HG03045 (cell line): ENCODE measurements at regions not wholly inside any gene's neighbourhood (a gene's known extent, or its start where the extent isn't known, plus 50 kb on each side); places are given as distances from the start of the nearest gene placed in this dataset.

ENCODE experiments used
- ATAC-seq: cut with Tn5 transposase; IDR thresholded peaks from one replicate; pipeline ENCODE4 v1.9.1; 2021; ENCODE audit warnings: mild to moderate bottlenecking, moderate library complexity; ENCODE audit not compliant: unreplicated experiment

DNA sequence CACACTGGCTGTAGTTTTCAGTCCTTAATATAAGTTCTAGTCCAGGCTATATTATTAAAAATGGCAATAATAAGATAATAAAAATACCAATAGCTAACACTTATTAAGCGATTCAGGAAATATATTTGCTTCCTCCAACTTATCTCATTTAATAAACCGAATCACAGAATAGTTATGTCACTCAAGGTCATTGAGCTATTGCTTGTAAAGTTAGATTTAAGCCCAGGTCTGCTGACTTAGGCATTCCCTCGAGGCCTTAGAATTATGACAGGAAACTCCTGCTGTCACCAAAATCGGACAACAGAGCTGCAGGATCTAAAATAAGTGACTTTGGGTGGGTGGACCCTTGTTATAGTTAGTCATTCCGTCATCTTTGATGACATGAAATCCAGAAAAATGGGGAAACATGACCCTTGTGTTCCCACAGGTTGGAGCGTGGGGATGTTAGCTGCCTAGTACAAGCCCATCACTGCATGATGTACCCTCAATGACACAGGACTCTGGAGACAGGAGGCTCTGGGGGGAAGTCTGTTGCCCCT is 181.3 kb upstream of the PHYHIPL start:
- no peak for ATAC-seq

DNA sequence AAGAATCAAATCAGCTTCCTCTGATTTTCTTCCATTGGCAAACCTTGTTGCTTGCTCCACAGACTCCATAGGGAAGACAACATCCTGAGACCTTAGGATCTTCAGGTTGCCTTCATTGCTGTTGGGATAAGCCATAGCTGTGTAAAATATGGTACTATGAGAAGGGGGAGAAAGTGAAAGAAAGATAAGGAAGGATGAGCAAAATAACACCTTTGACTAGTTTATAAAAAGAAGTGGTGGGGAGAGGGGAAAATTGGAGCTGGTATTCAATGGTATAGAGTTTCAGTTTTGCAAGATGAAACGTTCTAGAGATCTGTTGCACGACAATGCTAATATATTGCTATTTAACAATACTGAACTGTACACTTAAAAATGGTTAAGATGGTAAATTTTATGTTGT is 180.4 kb upstream of the PHYHIPL start:
- ATAC-seq = no peak

DNA sequence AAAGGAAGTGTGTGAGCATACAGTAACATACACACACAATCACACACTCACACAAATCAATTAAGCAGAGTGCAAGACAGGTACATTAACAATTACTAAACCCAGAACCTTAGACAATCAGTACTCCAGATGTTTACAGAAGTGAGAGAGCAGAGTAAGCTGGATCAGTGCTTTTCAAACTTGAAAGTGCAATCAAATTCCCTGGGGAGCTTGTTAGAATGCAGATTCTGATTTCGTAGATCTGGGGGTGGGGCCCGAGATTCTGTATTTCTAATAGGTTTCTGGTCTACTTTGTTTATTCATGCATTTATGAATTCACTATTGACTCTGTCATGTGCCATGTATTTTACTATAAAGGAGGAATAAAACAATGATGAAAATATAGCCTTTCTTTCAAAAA is 179.6 kb upstream of the PHYHIPL start:
- ATAC-seq = no peak

DNA sequence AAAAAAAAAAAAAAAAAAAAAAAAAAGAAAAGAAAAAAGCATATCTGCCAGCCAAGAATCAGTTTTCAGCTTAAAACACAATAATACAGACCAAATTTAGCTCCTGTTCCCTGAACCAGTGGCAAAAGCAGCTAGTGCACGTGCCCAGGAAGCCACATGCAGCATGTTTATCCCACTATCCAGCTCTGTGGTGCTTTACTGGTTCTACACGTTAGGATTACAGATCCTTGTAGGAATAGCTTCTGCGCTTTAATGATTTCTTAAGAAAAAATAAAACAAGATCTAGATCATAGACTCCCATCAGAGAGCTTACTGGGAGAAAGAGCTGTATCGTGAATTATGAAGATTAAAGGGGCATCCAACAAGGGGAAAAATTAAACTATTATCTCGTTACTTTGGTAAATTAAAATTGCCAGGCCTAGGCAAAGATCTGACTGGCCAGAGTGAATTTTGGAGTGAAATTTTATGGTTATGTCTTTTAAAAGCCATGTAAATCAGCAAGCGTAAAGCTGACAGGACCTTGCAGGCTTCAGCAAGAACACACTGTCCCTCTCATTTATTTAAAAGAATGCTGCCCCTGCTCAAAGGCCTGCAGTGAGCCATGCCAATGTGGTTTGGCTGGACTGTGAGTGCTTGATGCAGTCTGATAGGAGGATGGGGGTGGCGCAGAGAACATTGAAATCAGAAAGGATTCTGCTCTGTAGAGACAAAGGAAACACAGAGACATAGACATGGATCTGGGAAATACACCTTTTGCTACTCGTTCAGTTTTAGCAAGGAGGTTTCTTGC is 177.3 kb upstream of the PHYHIPL start:
- ATAC-seq = no peak

DNA sequence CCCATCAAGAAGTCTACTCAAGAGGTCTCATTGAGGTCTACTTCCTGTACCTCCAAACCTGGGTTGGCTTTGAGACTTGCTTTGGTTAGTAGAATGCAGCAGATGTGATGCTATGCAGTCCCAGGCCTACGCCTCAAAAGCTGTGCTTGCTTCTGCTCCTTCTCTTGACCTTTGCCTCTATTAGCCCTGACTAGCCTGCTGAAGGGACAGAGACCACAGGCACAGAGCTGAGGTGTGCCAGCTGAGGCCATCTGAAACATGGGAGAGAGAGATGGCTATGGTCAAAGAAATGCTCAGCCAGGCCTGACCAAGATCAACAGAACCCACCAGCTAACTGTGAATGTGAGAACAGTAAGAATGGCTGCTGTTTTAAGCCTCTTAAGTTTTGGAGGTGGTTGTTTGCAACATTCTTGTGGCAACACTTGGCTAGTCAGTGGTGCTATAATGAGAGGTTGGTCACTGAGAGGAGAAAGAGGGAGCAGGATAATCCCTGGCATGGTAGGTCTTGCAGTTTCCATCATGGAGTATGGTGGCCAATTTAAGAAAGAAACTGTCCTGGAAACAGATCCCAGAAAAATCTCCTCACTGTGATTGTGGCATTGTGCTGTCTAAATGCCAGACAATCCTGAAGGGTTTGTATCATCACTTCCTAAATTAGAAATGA is 176.1 kb upstream of the PHYHIPL start:
- ATAC-seq = no peak

DNA sequence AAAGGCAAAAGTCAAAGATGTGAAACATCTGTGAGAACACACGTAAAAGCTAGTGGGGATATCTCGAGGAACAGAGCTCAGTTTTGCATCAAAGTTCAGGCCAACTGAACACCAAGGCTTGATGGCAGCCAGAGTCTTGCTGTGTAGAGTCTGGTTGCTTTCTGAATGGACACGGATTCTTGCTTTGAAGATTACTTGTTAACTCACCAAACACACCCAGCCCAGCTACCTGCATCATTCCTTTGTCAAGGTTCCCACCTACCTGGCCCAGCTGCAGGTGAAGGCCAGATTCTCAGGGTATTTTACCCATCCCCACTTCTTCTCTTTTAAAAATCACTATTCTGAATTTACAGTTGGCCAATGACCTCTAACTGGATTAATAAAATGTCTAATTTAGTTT is 174.4 kb upstream of the PHYHIPL start:
- no peak for ATAC-seq

DNA sequence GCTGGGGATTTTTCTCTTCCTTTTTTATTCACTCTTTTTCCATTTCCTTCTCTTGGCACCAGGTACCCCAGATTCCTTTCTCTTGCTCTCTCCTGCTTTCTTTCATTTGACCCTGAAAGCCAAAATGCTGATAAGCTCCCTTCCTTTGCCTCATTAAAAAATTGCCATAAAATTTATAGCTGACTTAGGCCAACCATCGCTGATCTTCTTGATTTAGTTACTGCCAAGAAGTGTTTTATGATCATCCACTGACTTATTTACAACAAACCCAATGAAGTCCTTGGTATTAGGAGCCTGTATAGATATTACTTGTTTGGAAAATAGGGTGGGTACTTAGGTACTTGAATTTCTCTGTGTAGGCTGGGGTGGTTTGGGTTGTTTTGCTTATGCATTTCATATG is 173.2 kb upstream of the PHYHIPL start:
- ATAC-seq = no peak

DNA sequence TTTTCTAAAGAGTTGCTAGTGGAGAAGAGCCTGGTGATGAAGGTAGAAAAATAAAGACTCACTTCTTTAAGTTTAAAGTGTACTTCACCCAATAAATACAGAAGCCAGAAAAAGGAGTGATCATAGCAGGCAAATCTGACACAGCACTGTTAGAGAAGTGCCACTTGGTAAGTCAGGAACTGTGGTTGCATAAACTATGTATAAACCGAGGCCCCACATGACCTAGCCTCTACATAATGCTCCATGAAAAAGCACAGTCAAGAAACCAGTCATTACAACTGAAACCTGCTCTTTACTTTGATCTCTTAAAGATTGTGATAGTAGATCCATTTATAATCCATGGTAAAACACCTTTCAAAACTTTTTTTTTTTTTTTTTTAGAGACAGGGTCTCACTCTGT is 172.1 kb upstream of the PHYHIPL start:
- no peak for ATAC-seq

DNA sequence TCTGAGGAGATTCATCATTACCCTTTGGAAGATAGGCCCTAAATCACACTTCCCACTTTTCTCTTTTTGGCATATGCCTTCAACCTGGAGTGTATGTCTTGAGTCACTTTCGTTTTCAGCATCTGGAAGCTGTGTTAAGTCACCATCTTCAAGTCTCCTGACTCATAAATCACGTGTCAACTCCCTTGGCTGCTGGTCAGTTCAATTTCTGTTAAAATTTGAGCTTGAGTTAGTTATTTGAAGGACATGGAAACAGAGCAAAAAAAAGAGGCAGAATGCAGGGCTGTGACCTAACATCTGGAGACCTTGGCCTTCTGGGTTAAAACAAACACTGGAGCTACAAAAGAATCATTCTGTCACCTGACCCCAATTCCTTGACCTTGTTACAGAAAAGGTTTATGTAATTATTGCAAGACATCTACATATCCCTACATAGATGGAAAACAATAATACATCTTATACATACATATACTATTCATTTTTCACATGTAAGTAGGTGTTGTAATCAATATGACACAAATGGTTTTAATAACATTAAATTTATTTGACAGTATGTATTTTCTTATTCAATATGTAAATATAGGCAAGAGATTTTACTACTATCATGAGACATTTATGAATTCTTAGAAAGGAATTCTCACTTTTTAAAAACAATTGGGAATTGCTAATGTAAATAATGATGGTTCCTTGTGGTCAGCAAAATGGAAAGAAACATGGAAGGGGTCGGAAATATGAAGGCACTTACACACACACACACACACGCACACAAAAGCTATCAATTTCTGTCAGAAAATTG is 169.7 kb upstream of the PHYHIPL start:
- no peak for ATAC-seq

DNA sequence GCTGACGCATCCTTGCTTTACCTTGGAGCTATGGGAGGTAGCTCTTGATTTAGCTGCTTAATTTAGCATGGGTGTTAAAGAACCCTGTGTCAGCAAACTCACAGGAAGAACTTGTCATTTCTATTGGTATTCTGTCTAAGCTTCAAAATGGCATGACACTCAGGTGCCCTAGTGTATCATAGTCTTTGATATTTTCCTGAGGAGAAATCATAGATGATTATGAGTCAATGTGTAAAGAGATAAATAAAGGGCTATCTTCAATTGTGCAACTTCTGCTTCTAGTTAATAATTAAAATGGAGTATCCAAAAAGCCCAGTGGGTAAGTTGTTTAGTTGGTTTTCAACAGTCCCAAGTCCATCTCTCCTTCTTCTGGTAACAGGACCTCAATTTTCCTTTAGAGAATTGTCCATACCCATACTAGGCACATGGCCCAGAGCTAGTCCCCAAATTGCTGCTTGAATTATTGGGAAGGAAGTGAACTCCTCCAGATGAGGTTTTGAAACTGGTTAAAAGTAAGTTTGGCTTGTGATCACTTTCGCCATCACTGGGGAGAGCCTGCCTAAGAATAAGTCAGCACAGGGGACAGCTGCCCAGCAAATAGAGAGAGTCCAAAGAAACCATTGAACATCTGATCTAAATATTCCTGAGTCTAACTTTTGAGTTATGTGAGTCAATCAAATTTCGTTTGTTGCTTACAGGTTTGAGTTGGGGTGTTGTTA is 169.0 kb upstream of the PHYHIPL start:
- ATAC-seq = no peak

DNA sequence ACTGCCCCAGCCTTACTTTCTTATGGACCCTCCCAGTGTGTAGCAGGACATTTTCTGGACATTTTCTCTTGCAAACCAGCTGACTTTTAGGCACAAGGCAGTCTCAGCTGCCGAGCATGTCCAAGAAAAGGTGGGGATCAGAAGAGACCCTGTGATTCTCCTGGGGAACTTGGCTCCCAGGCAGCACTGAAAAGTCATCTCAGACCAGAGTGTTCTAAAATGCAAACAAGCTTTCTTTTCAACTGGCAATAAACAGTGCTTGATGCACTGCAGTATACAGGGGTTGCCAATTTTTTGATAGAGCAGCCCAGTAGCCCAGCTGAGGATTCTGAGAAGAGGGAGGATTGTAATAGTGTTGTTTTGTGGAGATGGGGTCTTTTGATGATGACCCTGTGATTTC is 168.0 kb upstream of the PHYHIPL start:
- no peak for ATAC-seq

DNA sequence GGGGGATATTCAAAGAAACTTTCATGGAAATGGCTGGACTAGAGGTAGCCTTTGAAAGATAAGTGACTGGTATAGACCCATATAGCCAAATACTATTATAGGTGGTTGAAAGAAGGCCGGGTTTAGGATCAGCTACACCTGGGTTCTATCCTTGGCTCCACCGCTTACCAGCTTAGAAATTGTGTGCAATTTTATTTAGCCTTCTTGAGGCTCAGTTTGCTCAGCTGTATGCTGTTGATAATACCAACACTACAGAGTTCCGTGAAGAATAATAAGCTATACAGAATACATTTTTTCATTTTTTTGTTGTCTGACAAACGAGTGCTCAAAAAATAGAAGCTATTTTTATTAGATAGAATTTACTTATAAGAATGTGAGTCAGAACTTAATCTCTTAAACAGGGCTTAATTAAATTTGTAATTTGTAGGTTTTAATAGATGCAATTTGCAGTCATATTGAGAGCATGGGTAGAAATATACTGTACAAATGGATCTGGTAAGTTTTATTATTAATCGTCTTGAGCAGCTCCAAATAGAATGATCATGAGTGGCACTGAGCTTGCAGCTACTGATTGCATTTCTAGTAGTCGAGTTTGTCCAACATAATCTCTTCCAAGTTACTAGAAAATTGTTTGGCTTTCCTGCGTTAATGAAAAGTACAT is 164.3 kb upstream of the PHYHIPL start:
- no peak for ATAC-seq

DNA sequence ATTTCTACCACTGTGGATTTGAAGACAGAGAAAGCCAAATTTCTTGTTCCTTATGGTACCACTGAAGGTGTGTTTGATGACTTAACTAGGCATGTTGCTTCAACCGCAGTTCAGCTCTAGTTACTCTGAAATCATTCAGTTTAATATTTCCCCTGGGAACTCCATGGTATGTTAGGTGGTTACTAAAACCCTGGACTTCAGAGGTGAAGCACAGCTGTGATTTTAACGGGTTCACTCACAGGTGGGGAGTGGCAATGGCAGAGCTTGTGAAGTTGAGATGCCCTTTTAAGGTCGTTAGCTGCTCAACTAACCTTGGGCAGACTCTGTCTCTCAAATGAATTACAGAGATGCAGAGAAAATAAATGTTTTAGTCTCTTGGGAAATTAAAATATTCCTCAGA is 163.6 kb upstream of the PHYHIPL start:
- ATAC-seq = no peak

DNA sequence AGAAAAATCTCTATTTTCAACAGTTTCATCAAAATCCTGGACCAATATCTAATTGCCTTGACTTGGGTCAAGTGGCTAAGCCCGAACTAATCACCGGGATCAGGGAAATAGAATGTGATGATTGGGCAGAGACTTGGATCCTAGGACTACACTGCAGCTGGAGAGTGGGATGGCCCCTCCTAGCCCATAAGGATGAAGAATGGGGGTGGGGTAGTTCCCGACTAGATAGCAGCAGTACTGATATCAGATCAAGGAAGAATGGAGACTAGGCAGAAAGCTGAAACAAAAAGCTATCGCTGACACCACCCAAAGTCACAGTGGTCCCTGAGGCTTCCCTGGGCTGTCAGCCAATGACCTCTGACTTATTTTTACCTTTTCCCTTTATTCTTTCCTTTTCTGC is 160.4 kb upstream of the PHYHIPL start:
- no peak for ATAC-seq

DNA sequence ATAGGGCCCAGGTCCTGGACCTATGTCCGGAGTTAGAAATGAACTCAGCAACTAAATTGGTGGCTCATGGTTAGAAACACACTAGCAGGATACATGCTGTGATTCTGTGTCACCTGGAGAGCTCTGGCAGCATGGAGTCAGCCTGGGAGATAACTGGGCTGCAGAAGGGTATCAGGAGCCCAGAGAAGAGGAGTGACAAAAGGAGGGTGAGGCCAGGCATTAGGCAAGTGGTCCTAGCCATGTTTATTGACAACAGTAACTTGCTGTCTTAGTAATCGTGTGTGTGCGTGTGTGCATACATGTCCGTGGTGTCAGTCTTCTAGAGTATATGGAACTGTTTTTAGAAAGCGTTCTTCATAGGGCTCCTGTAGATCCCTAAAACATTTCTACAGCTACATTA is 157.5 kb upstream of the PHYHIPL start:
- ATAC-seq = no peak

DNA sequence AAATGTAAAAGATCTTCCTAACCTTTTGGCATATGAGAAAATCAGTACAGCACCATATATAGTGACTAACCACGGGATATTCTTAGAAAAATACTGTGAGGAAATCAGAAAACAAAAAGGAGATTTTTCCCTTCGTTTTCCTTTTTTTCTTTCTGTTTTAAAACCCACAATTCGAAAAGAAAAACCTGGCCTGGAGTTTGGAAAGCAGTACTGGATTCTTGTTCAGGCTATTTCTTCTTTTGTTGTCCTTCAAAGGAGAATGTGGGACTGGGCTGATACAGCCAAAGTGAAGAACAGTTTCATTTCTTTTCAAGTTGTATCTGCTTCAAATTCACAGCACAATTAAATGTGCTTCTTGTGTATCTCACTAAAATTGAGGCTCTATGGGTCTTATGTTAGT is 156.8 kb upstream of the PHYHIPL start:
- ATAC-seq = no peak

DNA sequence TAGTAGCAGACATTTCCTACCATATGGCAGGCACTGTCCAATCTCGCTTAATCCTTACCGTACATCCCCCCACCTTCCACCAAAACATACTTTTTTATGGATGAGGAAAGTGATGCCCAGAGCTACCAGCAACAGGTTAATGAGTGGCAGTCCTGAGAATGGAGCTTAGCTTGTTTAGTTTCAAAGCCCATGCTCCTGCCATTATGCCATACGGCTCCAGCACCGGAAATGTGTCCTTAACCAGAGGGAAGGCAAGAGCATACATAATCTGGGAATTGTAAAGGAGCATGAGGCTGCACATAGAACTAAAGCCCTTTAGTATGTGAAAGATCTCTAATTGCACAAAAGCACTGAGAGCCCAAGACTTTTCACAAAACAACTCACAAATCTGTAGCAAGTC is 155.9 kb upstream of the PHYHIPL start:
- no peak for ATAC-seq

DNA sequence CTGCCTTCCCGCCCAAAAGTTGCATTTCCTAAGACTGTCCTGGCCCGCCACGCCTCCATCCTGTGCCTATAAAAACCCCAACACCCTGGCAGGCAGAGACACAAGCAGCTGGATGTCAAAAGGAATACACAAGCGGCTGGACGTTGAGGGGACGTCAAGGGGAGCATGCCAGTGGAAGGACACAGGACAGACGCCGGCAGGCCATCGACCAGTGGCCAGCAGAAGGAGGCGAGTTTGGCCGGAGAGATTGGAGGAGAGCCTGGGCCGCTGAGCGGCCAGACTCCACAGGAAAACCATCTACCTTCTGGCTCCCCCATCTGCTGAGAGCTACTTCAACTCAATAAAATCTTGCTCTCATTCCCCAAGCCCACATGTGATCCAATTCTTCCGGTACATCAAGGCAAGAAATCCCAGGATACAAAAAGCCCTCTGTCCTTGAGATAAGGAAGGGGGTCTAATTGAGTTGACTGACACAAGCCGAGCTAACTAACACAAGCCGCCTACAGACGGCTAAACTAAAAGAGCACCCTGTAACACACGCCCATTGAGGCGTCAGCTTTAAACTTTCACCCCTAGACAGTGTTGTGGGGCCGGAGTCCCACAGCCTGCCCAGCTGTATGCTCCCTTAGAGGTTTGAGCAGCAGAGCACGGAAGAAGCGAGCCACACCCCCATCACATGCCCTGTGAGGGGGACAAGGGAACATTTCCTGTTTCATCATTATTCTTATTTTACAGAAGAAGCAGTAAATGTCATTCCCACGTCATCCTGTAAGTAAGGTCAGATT is 150.3 kb upstream of the PHYHIPL start:
- ATAC-seq = no peak

DNA sequence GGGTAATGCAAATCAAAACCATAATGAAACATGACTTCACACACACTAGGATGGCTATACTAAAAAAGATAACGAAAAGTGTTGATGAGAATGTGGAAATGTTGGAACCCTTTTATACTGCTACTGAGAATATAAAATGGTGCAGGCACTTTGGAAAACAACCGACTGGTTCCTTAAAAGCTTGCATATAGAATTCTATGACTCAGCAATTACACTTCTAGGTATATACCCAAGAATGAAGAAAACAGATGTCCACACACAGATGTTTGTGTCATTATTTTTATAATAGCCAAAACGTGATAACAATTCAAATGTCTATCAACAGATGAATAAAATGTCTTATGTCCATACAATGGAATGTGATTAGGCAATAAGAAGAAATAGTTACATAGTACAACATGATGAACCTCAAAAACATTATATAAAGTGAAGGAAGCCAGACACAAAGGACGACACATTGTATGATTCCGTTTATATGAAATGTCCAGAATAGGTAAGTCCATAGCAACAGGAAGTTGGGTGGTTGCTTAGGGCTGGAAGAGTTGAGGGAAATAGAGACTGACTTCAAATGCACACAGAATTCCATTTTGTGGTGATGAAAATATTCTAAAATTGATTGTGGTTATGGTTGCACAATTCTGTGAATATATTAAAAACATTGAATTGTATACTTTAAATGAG is 148.3 kb upstream of the PHYHIPL start:
- no peak for ATAC-seq
